Ishikawa (cell line): ENCODE measurements at regions not wholly inside any gene's neighbourhood (a gene's known extent, or its start where the extent isn't known, plus 50 kb on each side); places are given as distances from the start of the nearest gene placed in this dataset.

Experiments used
- EP300 ChIP-seq: IDR thresholded peaks from 2 replicates; pipeline ENCODE4 v1.6.1; 2012; ENCODE audit warnings: borderline replicate concordance
- MAX ChIP-seq: IDR thresholded peaks from 2 replicates; pipeline ENCODE4 v1.6.1; 2012

GRCh38 chr2:146246002-146246735, 1598.7 kb upstream of the ACVR2A start:
- TF ChIP-seq MAX (no peak), EP300 (no peak)
